PC-3 (cell line): ENCODE measurements at regions not wholly inside any gene's neighbourhood (a gene's known extent, or its start where the extent isn't known, plus 50 kb on each side); places are given as distances from the start of the nearest gene placed in this dataset.

Experiments
- ATAC-seq: fragments of 200-7000 bp; cut with Tn5 transposase; 2 replicates; pipeline ENCODE4 v1.9.1; 2020; ENCODE audit warnings: mild to moderate bottlenecking, moderate library complexity
- BruUV-seq: library from RNA; stranded (reverse); fragments of 400-500 nt; replicated peaks from 2 replicates; lab custom pipeline; 2021; lab: Mats Ljungman, UMichigan
- CTCF ChIA-PET: fragments of 300-600 bp; sonication (Branson Sonifier 250); formaldehyde crosslinking; loops from one replicate; lab custom pipeline; 2022; ENCODE audit warnings: antibody characterized with exemption; lab: Charles Lee
- POLR2A ChIA-PET: fragments of 300-600 bp; sonication (Branson Sonifier 250); formaldehyde crosslinking; loops from one replicate; lab custom pipeline; 2022; ENCODE audit warnings: antibody characterized with exemption; ENCODE audit not compliant: unreplicated experiment; lab: Charles Lee
- DNase-seq: peaks from one replicate; pipeline ENCODE4 v3.0.0-alpha.2; 2015
- H2AFZ ChIP-seq: fragments of 300-600 bp; sonication (generic); 2 replicates; pipeline ENCODE4 v1.6.0; 2016; ENCODE audit warnings: antibody characterized with exemption, low read length
- H3F3A ChIP-seq: fragments of 300-600 bp; sonication (generic); one replicate; pipeline ENCODE4 v1.6.0; 2017; ENCODE audit warnings: antibody characterized with exemption, low read length, control low read depth, mild to moderate bottlenecking; ENCODE audit not compliant: unreplicated experiment
- H3K27ac ChIP-seq: fragments of 300-600 bp; sonication (generic); 2 replicates; pipeline ENCODE4 v1.5.1; 2016; ENCODE audit warnings: mild to moderate bottlenecking, low read length
- H3K27me3 ChIP-seq: fragments of 300-600 bp; sonication (generic); 2 replicates; pipeline ENCODE4 v1.6.1; 2016; ENCODE audit warnings: low read length, mixed read lengths
- H3K36me3 ChIP-seq: fragments of 300-600 bp; sonication (generic); 2 replicates; pipeline ENCODE4 v1.6.1; 2016; ENCODE audit warnings: low read depth, mixed run types, low read length, mixed read lengths
- H3K4me1 ChIP-seq: fragments of 300-600 bp; sonication (generic); 2 replicates; pipeline ENCODE4 v1.5.1; 2016; ENCODE audit warnings: low read length; ENCODE audit not compliant: insufficient read depth
- H3K4me2 ChIP-seq: fragments of 300-600 bp; sonication (generic); 2 replicates; pipeline ENCODE4 v1.6.0; 2016; ENCODE audit warnings: low read length
- H3K4me3 ChIP-seq: fragments of 300-600 bp; sonication (generic); 2 replicates; pipeline ENCODE4 v1.5.1; 2016; ENCODE audit warnings: mild to moderate bottlenecking, low read length, mixed read lengths
- H3K79me2 ChIP-seq: fragments of 300-600 bp; sonication (generic); 2 replicates; pipeline ENCODE4 v1.6.1; 2017; ENCODE audit warnings: low read length, mixed read lengths
- H3K9ac ChIP-seq: fragments of 300-600 bp; sonication (generic); 2 replicates; pipeline ENCODE4 v1.6.0; 2016; ENCODE audit warnings: mild to moderate bottlenecking, low read length
- H3K9me2 ChIP-seq: fragments of 300-600 bp; sonication (generic); replicated peaks from 2 replicates; pipeline ENCODE4 v1.6.1; 2016; ENCODE audit warnings: mixed run types, low read length, mixed read lengths
- H3K9me3 ChIP-seq: fragments of 300-600 bp; sonication (generic); 2 replicates; pipeline ENCODE4 v1.6.1; 2016; ENCODE audit warnings: low read length, mixed read lengths
- H4K20me1 ChIP-seq: fragments of 300-600 bp; sonication (generic); 2 replicates; pipeline ENCODE4 v1.6.1; 2016; ENCODE audit warnings: low read length, mixed read lengths
- CTCF ChIP-seq: fragments of 300-600 bp; sonication (generic); conservative IDR thresholded peaks from 2 replicates; pipeline ENCODE4 v1.5.1; 2017; ENCODE audit warnings: antibody characterized with exemption, low read depth, mild to moderate bottlenecking, low read length
- EZH2 ChIP-seq: fragments of 300-600 bp; sonication (generic); IDR thresholded peaks from one replicate; pipeline ENCODE4 v1.6.1; 2017; ENCODE audit warnings: antibody characterized with exemption, mild to moderate bottlenecking, low read length; ENCODE audit not compliant: unreplicated experiment
- EZH2phosphoT487 ChIP-seq: fragments of 300-600 bp; sonication (generic); IDR thresholded peaks from 2 replicates; pipeline ENCODE4 v1.6.1; 2018; ENCODE audit warnings: mild to moderate bottlenecking, antibody characterized with exemption, low read length, borderline replicate concordance
- intact Hi-C: fragments of 100-400 bp; cut with micrococcal nuclease; formaldehyde crosslinking; loops from 2 replicates; pipeline ENCODE4 v1.9.0; 2023

GRCh38 chr2:138121666-138122661, 157.7 kb downstream of the HNMT start:
- no peaks in the 10 kb centered on the region for H3K27me3 ChIP-seq
- no peaks in the 10 kb centered on the region for H3F3A ChIP-seq
- intact Hi-C loops = no loop called here
- H3K9me2 ChIP-seq = no peaks in the 10 kb centered on the region
- H3K9me3 ChIP-seq = no peaks in the 10 kb centered on the region
- CTCF ChIA-PET = no interaction called here
- no peak overlapping the region for H3K4me3 ChIP-seq
- no TSS peak for BruUV-seq
- H3K4me2 ChIP-seq = peak overlapping the region; percentile 33
- H3K36me3 ChIP-seq = no peaks in the 10 kb centered on the region
- H3K4me1 ChIP-seq = peaks cover 19% of the 10 kb centered on the region
- DNase-seq (peak; percentile 61), ATAC-seq (peak; percentile 65)
- peak overlapping the region; percentile 68 for H3K27ac ChIP-seq
- H4K20me1 ChIP-seq = no peaks in the 10 kb centered on the region
- no peak overlapping the region for H2AFZ ChIP-seq
- TF ChIP-seq EZH2 (no peak), EZH2phosphoT487 (no peak), CTCF (no peak)
- H3K79me2 ChIP-seq = no peaks in the 10 kb centered on the region
- H3K9ac ChIP-seq = peak overlapping the region; percentile 6; the same call in 1 of the 2 replicates
- POLR2A ChIA-PET = interaction anchor here (0.6 kb wide), 1 partner anchor 154 kb away, joined by 3 read pairs; no protein-coding TSS in a partner anchor

- no peaks in the 10 kb centered on the region for H3K36me3 ChIP-seq
- CTCF ChIA-PET = no interaction called here
- no peak overlapping the region for H3K4me3 ChIP-seq
- no peaks in the 10 kb centered on the region for H3K79me2 ChIP-seq
- H3K27me3 ChIP-seq = no peaks in the 10 kb centered on the region
- peak overlapping the region; percentile 6; the same call in 1 of the 2 replicates for H3K9ac ChIP-seq
- H4K20me1 ChIP-seq = no peaks in the 10 kb centered on the region
- intact Hi-C loops = no loop called here
- H2AFZ ChIP-seq = no peak overlapping the region
- peak overlapping the region; percentile 68 for H3K27ac ChIP-seq
- POLR2A ChIA-PET = interaction anchor here (0.6 kb wide), 1 partner anchor 153 kb away, joined by 3 read pairs; no protein-coding TSS in a partner anchor
- H3K4me2 ChIP-seq = peak overlapping the region; percentile 33; the same call in 1 of the 2 replicates
- H3K9me2 ChIP-seq = no peaks in the 10 kb centered on the region
- H3K4me1 ChIP-seq = peaks cover 19% of the 10 kb centered on the region
- DNase-seq (peak; percentile 39), ATAC-seq (0 out of 2 replicates have a peak, but pooled peaks have one; percentile 37)
- TF ChIP-seq CTCF (no peak), EZH2phosphoT487 (no peak), EZH2 (no peak)
- H3K9me3 ChIP-seq = no peaks in the 10 kb centered on the region
- BruUV-seq = no TSS peak
- no peaks in the 10 kb centered on the region for H3F3A ChIP-seq
Observed at GRCh38 chr2:138122891-138123290, 158.6 kb downstream of the HNMT start.
